T-helper 1 cell (primary cell): ENCODE measurements at regions not wholly inside any gene's neighbourhood (a gene's known extent, or its start where the extent isn't known, plus 50 kb on each side); places are given as distances from the start of the nearest gene placed in this dataset.
"Not testable (repeated sequence)": the region's sequence is repeated elsewhere in the genome, so short reads cannot be mapped to it uniquely, and the experiment has no call there.

Experiments used
- DNase-seq, 5 donors: peaks; one replicate each; pipeline ENCODE4 v3.0.0-alpha.2; 2012 to 2020

- DNase-seq, result peak in 1 of 5 donors; percentile 54
These were observed 124.4 kb upstream of the KRR1 start for GRCh38 chr12:75635606-75636444.

GRCh38 chr12:75634244-75635222 lies 123.1 kb upstream of the KRR1 start:
- DNase-seq, result no peak

- no peak for DNase-seq
These were observed 122.4 kb upstream of the KRR1 start for GRCh38 chr12:75633789-75634188.

GRCh38 chr12:75632442-75632841 lies 121.0 kb upstream of the KRR1 start:
- DNase-seq, result no peak

GRCh38 chr12:75631831-75632230 lies 120.4 kb upstream of the KRR1 start:
- DNase-seq, result no peak

GRCh38 chr12:75630091-75630490 lies 118.7 kb upstream of the KRR1 start:
- DNase-seq, result no peak

- no peak for DNase-seq
These were observed 117.5 kb upstream of the KRR1 start for GRCh38 chr12:75628916-75629315.

GRCh38 chr12:75628511-75628910 lies 117.1 kb upstream of the KRR1 start:
- DNase-seq, result no peak

GRCh38 chr12:75623631-75624154 lies 112.3 kb upstream of the KRR1 start:
- no peak for DNase-seq

GRCh38 chr12:75622492-75622891 lies 111.1 kb upstream of the KRR1 start:
- DNase-seq, result no peak

GRCh38 chr12:75614396-75614795 lies 103.0 kb upstream of the KRR1 start:
- DNase-seq, result not testable (repeated sequence)

- no peak for DNase-seq
These were observed 102.6 kb upstream of the KRR1 start for GRCh38 chr12:75613981-75614380.

- no peak for DNase-seq
These were observed 99.6 kb upstream of the KRR1 start for GRCh38 chr12:75611041-75611440.

- no peak for DNase-seq
These were observed 95.5 kb upstream of the KRR1 start for GRCh38 chr12:75606956-75607355.

- DNase-seq, result no peak
These were observed 94.7 kb upstream of the KRR1 start for GRCh38 chr12:75606151-75606550.

GRCh38 chr12:75603475-75603874 lies 92.1 kb upstream of the KRR1 start:
- no peak for DNase-seq

GRCh38 chr12:75602106-75602505 lies 90.7 kb upstream of the KRR1 start:
- no peak for DNase-seq

- DNase-seq, result no peak
These were observed 88.7 kb upstream of the KRR1 start for GRCh38 chr12:75600146-75600545.

- no peak for DNase-seq
These were observed 87.7 kb upstream of the KRR1 start for GRCh38 chr12:75599061-75599460.

- no peak for DNase-seq
These were observed 85.0 kb upstream of the KRR1 start for GRCh38 chr12:75596406-75596805.

GRCh38 chr12:75592638-75593335 lies 81.4 kb upstream of the KRR1 start:
- no peak for DNase-seq

GRCh38 chr12:75592086-75592485 lies 80.7 kb upstream of the KRR1 start:
- DNase-seq, result no peak

- no peak for DNase-seq
These were observed 80.2 kb upstream of the KRR1 start for GRCh38 chr12:75591628-75592027.
